ENCODE measurements at regions not wholly inside any gene's neighbourhood (a gene's known extent, or its start where the extent isn't known, plus 50 kb on each side); places are given as distances from the start of the nearest gene placed in this dataset.

DNA sequence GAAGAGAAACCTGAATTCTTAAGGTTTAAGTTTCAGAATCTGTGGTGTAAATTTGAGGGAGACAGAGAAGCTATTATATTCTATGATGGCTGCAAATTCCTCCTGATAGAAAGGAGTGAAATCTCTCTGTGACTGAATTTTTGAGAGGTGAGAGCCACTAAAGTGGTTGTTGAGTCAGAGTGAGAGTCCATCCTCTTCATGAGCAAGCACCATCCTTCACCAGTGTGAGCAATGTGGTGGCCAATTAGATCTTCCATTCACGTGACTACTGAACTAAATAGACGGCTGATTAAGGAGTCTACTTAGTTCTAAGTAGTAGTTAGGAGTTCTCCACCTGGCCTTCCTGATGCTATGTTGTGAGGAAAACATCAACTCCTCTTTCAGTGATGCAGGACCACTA lies 147.8 kb upstream of the CCNH start:
- DNase-seq (ENCODE audit: low spot score) (no peak), ATAC-seq (ENCODE audit: low FRiP score) (no peak)
- TF ChIP-seq, protein P1, sequence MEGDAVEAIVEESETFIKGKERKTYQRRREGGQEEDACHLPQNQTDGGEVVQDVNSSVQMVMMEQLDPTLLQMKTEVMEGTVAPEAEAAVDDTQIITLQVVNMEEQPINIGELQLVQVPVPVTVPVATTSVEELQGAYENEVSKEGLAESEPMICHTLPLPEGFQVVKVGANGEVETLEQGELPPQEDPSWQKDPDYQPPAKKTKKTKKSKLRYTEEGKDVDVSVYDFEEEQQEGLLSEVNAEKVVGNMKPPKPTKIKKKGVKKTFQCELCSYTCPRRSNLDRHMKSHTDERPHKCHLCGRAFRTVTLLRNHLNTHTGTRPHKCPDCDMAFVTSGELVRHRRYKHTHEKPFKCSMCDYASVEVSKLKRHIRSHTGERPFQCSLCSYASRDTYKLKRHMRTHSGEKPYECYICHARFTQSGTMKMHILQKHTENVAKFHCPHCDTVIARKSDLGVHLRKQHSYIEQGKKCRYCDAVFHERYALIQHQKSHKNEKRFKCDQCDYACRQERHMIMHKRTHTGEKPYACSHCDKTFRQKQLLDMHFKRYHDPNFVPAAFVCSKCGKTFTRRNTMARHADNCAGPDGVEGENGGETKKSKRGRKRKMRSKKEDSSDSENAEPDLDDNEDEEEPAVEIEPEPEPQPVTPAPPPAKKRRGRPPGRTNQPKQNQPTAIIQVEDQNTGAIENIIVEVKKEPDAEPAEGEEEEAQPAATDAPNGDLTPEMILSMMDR (IDR thresholded peaks at IDR 0.05) = no peak

DNA sequence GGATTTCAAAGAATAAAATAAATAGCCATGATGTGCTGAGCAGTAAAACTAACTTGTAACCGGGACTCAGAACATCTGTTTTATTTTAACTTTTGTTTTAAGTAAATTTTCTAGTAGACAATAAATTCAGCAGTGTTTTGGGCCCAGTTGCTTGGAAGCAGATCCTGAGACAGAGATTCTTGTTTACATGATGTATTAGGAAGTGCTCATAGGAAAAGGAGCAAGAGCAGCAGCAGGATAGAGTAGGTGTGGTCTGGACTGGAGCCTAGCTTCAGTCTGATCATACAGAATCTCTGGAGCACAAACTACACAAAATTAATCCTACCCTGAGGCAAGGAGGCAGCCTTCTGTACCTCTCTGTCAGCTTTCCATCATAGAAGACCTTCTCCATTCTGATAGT lies 139.2 kb upstream of the CCNH start:
- no peak for ATAC-seq (ENCODE audit: low FRiP score)
- TF ChIP-seq, protein P1 (IDR thresholded peaks at IDR 0.05) = no peak
- no peak for DNase-seq (ENCODE audit: low spot score)

DNA sequence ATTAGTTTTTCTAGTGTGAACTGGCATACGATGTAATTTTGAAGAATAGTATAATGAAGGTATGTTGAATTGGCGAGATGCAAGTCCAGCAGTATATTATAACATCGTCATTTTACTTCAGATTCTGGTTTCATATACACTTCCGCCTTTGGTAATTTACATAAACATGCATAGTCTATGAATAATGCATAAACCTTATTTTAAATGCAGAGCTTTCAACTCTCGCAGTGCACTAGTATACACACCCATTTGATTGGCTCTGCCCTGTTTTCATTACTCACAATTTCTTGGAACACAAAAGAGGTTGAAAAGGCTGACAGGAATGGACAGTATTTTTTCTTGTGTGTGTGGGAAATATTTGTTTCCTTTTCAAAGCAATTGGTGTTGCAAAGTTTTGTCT lies 128.9 kb upstream of the CCNH start:
- TF ChIP-seq, protein P1 (IDR thresholded peaks at IDR 0.05) = no peak
- ATAC-seq (ENCODE audit: low FRiP score) (no peak), DNase-seq (ENCODE audit: low spot score) (no peak)

DNA sequence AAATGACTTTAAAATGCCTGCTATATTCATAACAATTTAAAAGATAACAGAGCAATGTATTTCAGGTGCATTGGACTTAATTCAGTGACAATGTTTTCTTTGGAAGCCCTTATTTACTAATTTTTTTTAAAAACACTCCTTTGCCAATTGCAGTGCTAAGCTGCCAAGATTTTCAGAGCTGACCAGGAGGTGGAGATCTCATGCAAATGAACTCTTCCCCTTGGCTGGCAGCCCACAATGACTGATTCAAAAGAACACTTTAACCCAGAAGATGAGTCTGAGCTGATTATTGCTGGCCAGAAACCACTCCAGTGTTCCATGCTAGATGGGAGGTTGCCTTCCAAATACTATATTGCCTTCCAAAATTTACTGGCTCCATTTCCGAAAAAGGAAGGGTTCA lies 128.3 kb upstream of the CCNH start:
- ATAC-seq (ENCODE audit: low FRiP score) (peak; percentile 89), DNase-seq (ENCODE audit: low spot score) (peak; percentile 40)
- TF ChIP-seq, protein P1 (IDR thresholded peaks at IDR 0.05) = no peak

DNA sequence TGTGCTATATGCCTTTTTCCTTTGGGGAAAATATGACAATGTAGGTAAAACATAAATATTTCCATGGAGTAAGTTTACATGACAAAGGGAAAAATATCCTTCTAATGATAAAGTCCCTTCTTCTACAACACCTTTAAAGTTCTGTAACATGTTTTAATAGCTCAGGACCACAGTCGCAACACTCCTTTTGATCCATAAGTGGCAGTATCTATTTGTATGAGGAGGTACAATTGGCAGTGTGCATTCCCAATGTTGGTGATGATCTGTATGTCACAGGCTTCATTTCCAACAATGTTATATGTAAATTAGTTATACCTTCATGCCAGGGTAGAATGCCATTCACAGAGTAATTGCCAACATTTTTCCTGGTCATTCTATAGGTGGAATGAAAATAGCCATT lies 127.1 kb upstream of the CCNH start:
- no peak for DNase-seq (ENCODE audit: low spot score)
- ATAC-seq (ENCODE audit: low FRiP score) = no peak
- TF ChIP-seq, protein P1 (IDR thresholded peaks at IDR 0.05) = no peak

DNA sequence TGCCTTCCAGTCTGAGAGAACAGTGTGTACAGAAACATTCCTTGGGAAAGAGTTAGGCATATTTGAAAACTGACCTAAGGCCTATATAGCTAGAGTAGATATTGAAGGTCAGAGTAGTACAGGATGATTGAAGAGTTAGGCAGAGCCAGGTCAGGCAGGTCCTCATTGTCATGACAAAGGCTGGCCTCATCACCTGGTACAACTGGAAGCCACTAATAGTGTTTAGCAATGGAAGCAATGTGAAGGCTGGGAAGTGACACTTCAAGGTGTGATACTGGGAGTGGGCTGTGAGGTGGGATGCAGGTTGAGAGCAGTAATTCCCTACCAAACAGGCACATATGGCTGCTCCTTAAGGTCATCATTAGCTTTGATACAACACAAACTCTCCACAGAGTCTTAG lies 123.6 kb upstream of the CCNH start:
- ATAC-seq (ENCODE audit: low FRiP score) (no peak), DNase-seq (ENCODE audit: low spot score) (no peak)
- TF ChIP-seq, protein P1 (IDR thresholded peaks at IDR 0.05) = no peak

DNA sequence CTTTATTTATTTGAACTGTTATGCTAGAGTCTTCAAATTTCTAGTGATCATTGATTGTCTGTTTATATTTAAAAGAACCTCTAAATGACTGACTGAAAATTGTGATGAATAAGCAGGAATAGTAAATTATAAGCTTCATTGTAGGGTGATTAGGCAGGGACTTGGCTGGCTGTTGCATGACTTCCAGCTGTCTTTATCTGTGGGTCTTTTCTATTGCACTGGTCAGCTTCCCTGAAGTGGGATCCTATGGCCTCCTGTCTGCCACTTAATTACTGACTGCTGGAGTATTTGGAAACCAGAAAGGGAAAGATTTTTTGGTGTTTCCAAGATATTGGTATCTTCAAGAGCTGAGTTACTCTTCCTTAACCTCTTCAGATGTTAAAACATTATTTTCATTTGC lies 123.0 kb upstream of the CCNH start:
- ATAC-seq (ENCODE audit: low FRiP score) (no peak), DNase-seq (ENCODE audit: low spot score) (no peak)
- TF ChIP-seq, protein P1 (IDR thresholded peaks at IDR 0.05) = no peak
